ENCODE measurements at regions not wholly inside any gene's neighbourhood (a gene's known extent, or its start where the extent isn't known, plus 50 kb on each side); places are given as distances from the start of the nearest gene placed in this dataset.
"Not testable (repeated sequence)": the region's sequence is repeated elsewhere in the genome, so short reads cannot be mapped to it uniquely, and the experiment has no call there.

DNA sequence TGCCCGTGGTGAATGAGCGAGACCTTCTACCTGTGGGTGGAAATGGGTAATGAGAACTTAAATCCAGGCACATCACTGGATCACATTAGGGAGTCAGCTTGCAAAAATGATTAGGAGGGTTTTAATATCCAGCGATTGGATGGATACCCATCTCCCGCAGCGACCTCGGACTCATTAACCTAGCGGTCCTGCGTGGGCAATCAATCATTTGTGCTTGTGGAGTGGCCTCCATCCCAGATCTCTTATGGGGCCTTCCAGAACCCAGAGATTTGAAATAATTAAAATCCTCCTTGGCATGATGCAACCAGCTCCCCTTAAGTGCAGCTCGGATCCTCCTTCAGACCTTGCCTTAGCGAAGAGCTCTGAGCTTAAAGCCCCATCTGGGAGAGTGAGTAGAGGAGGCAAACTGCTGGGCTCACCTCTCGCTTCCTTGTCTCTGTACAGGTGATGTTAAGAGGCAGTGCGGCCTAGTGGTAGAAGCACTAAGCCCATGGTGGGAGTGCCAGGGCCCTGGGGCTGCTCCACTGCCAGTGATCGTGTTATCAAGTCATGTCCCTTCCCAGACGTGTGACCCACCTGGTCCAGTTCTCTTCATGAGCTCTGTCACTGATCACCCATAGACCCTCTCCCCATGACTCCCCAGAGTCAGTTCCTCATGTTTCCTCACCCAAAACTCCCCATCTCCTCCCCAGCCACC lies 285.2 kb upstream of the TLE3 start:
- DNase-seq = no peak

GRCh38 chr15:70382009-70382749 lies 284.5 kb upstream of the TLE3 start:
- DNase-seq = no peak

DNA sequence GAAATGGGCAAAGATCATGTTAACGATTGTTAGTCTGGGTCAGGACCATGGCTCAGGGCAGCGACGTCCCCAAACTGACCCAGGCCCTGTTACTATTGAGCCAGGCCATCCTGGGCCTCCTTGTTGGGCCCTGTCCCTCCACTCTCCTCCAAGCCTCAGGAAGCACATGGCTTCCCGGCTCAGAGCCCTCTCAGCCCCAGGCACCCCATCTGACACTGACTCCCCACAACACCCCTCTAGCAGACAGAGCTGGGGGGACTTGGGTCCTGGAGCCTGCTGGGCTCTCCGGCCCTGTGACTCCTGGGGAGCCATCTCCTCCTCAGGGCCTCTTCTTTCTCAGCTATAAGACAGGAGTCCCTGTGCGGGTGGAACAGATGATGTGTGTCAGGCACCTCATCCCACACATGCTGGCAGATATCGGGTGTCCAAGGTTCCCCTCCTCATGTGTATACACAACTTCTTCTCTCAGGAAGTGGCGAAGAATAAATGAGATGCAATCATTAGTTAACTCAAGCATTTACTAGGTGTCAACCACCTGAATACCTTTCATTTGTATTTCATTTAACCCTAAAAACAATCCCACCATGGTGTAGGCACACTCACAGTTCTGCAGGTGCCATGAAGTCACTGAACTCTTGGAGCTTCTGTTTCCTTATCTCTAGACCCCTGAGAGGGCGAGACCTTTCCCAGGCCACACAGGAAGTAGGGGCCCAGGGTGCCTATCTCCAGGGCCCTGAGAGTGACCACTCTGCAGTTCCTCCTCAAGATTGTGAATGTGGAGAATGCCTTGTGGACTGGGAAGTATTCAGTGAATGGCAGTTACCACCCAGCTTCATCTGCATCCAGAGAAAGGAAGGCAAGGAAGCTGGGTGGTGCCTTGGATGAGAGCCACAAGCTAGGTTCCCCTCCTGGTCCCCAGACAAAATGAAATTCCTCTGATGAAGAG lies 282.5 kb upstream of the TLE3 start:
- DNase-seq = no peak

DNA sequence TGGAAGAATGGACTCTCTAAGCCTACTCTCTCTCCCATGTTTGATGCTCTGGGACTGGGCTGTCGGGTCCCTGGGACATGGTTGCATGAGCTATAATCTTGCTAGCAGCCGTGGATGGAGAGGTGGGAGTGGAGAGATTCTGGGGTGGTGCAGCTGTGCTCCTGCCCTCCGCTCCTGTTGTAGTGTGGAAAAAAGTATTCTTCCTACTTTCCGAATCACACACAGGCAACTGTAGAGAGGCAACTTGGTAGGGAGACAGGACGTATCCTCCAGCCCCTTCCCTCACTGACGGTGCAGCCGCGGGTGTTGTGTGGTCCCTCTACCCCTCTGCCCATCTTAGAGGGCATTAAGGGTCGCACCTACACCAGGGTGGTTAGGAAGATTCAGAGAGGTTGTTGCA lies 281.4 kb upstream of the TLE3 start:
- no peak for DNase-seq

- no peak for DNase-seq
Measured at GRCh38 chr15:70378126-70379031, 280.7 kb upstream of the TLE3 start.

GRCh38 chr15:70376929-70377691 lies 279.4 kb upstream of the TLE3 start:
- DNase-seq = peak; percentile 54

- peak; percentile 81 for DNase-seq
Measured at GRCh38 chr15:70376031-70376928, 278.6 kb upstream of the TLE3 start.

- no peak for DNase-seq
Measured at GRCh38 chr15:70375586-70375985, 277.9 kb upstream of the TLE3 start.

- DNase-seq = peak; percentile 91
Measured at GRCh38 chr15:70375006-70375431, 277.3 kb upstream of the TLE3 start.

- DNase-seq = no peak
Measured at GRCh38 chr15:70374096-70374495, 276.4 kb upstream of the TLE3 start.

DNA sequence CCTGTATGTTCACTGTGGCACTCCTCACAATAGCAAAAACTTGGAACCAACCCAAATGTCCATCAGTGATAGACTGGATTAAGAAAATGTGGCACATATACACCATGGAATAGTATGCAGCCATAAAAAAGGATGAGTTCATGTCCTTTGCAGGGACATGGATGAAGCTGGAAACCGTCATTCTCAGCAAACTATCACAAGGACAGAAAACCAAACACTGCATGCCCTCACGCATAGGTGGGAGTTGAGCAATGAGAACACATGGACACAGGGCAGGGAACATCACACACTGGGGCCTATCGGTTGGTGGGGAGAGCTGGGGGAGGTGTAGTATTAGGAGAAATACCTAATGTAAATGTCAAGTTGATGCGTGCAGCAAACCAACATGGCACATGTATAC lies 275.7 kb upstream of the TLE3 start:
- DNase-seq = not testable (repeated sequence)

- DNase-seq = not testable (repeated sequence)
Measured at GRCh38 chr15:70367913-70368705, 270.4 kb upstream of the TLE3 start.

- not testable (repeated sequence) for DNase-seq
Measured at GRCh38 chr15:70364023-70364422, 266.3 kb upstream of the TLE3 start.

DNA sequence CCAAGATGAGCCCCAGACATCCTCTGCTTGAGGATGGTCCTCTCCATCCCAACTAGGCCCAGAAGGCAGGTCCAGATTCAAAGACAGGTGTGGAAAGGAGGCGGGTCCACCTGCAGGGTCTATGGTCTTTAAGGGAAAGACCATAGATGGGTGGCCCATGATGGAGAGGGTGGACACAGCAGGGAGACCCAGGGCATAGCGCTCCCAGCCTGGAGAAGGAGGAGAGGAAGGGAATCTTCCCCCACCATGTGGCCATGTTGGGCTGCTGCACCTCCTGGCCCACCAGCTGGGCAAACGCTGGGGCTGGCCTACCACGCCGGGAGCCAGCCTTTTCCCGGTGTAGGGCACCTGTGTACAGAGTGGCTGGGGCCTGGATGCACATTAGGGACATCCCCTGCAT lies 265.2 kb upstream of the TLE3 start:
- peak; percentile 52 for DNase-seq

GRCh38 chr15:70362350-70362749 lies 264.6 kb upstream of the TLE3 start:
- DNase-seq = peak; percentile 80

GRCh38 chr15:70361891-70362290 lies 264.2 kb upstream of the TLE3 start:
- peak; percentile 81 for DNase-seq

- DNase-seq = no peak
Measured at GRCh38 chr15:70361106-70361505, 263.4 kb upstream of the TLE3 start.

- DNase-seq = peak; percentile 89
Measured at GRCh38 chr15:70358871-70359647, 261.3 kb upstream of the TLE3 start.
